Keratinocyte (primary cell): ENCODE measurements at regions not wholly inside any gene's neighbourhood (a gene's known extent, or its start where the extent isn't known, plus 50 kb on each side); places are given as distances from the start of the nearest gene placed in this dataset.

Experiments used
- DNase-seq: peaks from one replicate; pipeline ENCODE4 v3.0.0-alpha.2; 2011; ENCODE audit warnings: low read depth, missing footprints, low spot score
- FAIRE-seq: peaks from 2 replicates; lab custom pipeline; 2011; peaks lifted over from hg19 to GRCh38; lab: Jason Lieb, UNC
- H2AFZ ChIP-seq: 2 replicates; pipeline ENCODE4 v1.6.0; 2012; ENCODE audit warnings: low read length, control low read depth, inconsistent platforms; ENCODE audit not compliant: control insufficient read depth
- H3K27ac ChIP-seq: 2 replicates; pipeline ENCODE4 v1.5.1; 2011; ENCODE audit warnings: low read length; ENCODE audit not compliant: control insufficient read depth, insufficient read depth
- H3K27me3 ChIP-seq: 3 replicates; pipeline ENCODE4 v1.6.0; 2011; ENCODE audit warnings: low read length; ENCODE audit not compliant: control insufficient read depth, insufficient read depth; ENCODE audit errors: extremely low read depth
- H3K36me3 ChIP-seq, 2 experiments: 2 replicates in 1 of 2; 3 replicates in 1 of 2; pipeline ENCODE4 v1.5.1; 2011; ENCODE audit warnings: low read length in 2 of 2, mild to moderate bottlenecking in 1 of 2; ENCODE audit not compliant: control insufficient read depth in 2 of 2, insufficient read depth in 2 of 2; ENCODE audit errors: extremely low read depth in 1 of 2
- H3K4me1 ChIP-seq: 3 replicates; pipeline ENCODE4 v1.5.1; 2011; ENCODE audit warnings: low read length; ENCODE audit not compliant: control insufficient read depth, insufficient read depth; ENCODE audit errors: extremely low read depth
- H3K4me2 ChIP-seq: 3 replicates; pipeline ENCODE4 v1.6.0; 2011; ENCODE audit warnings: low read depth, low read length; ENCODE audit not compliant: control insufficient read depth, insufficient read depth; ENCODE audit errors: extremely low read depth
- H3K4me3 ChIP-seq, 3 experiments: fragments of 200-600 bp in 1 of 3; sonication (generic) in 1 of 3; 2 replicates in 2 of 3; 3 replicates in 1 of 3; pipeline ENCODE4 v1.5.1; 2011 to 2016; ENCODE audit warnings: low read length in 3 of 3, mild to moderate bottlenecking in 3 of 3, control low read depth in 2 of 3, inconsistent platforms in 1 of 3, low read depth in 1 of 3, mixed read lengths in 1 of 3, mixed run types in 1 of 3, moderate library complexity in 1 of 3; ENCODE audit not compliant: control insufficient read depth in 2 of 3, insufficient read depth in 2 of 3; ENCODE audit errors: extremely low read depth in 1 of 3
- H3K79me2 ChIP-seq: 2 replicates; pipeline ENCODE4 v1.6.0; 2012; ENCODE audit warnings: low read length; ENCODE audit not compliant: control insufficient read depth, insufficient read depth
- H3K9ac ChIP-seq: 3 replicates; pipeline ENCODE4 v1.6.0; 2011; ENCODE audit warnings: low read length; ENCODE audit not compliant: control insufficient read depth, insufficient read depth; ENCODE audit errors: extremely low read depth
- H3K9me1 ChIP-seq: 3 replicates; pipeline ENCODE4 v1.6.0; 2011; ENCODE audit warnings: low read length; ENCODE audit not compliant: control insufficient read depth, insufficient read depth; ENCODE audit errors: extremely low read depth
- H3K9me3 ChIP-seq: 2 replicates; pipeline ENCODE4 v1.5.1; 2012; ENCODE audit warnings: low read depth, low read length; ENCODE audit not compliant: control insufficient read depth
- H4K20me1 ChIP-seq: 3 replicates; pipeline ENCODE4 v1.6.0; 2011; ENCODE audit warnings: low read length; ENCODE audit not compliant: control insufficient read depth, insufficient read depth; ENCODE audit errors: extremely low read depth
- CTCF ChIP-seq, 3 experiments: IDR thresholded peaks in 1 of 3; conservative IDR thresholded peaks in 1 of 3; optimal IDR thresholded peaks in 1 of 3; 2 replicates in 2 of 3; 3 replicates in 1 of 3; pipeline versions ENCODE3 to v1.5.1; 2011; ENCODE audit warnings: low read length in 3 of 3, mild to moderate bottlenecking in 3 of 3, moderate library complexity in 2 of 3, control low read depth in 1 of 3, inconsistent platforms in 1 of 3; ENCODE audit not compliant: insufficient read depth in 2 of 3; ENCODE audit errors: extremely low read depth in 1 of 3
- EZH2 ChIP-seq: IDR thresholded peaks from one replicate; pipeline ENCODE4 v1.6.1; 2012; ENCODE audit warnings: inconsistent platforms, mild to moderate bottlenecking, low read length, moderate library complexity
- dilution Hi-C: fragments of 300-500 bp; cut with MboI; formaldehyde crosslinking; loops from one replicate; pipeline ENCODE4 v1.7.0; 2020; ENCODE audit warnings: low sequenced_read_pairs; ENCODE audit not compliant: extremely low pct_ligation_motif_present

- Histone ChIP-seq H3K9me3 (no peaks in the 10 kb centered on the region), H3K9ac (no peak overlapping the region), H3K36me3 (no peaks in the 10 kb centered on the region), H4K20me1 (no peaks in the 10 kb centered on the region), H3K79me2 (no peaks in the 10 kb centered on the region), H3K27me3 (no peaks in the 10 kb centered on the region), H3K4me2 (no peak overlapping the region), H3K27ac (no peak overlapping the region), H3K4me3 (no peak overlapping the region), H3K4me1 (no peaks in the 10 kb centered on the region), H2AFZ (no peak overlapping the region), H3K9me1 (no peaks in the 10 kb centered on the region)
- FAIRE-seq: no peak
- dilution Hi-C loops: no loop called here
- no peak for TF ChIP-seq CTCF (optimal IDR thresholded peaks at IDR 0.05 in 1 of 3, IDR thresholded peaks at IDR 0.05 in 1 of 3, conservative IDR thresholded peaks at IDR 0.05 in 1 of 3; ENCODE audit: extremely low read depth in 1 of 3, insufficient read depth in 2 of 3, low read length in 3 of 3)
- no peak for TF ChIP-seq EZH2
- DNase-seq: no peak
These were observed 311.3 kb downstream of the FOXG1 start for GRCh38 chr14:29077916-29078315.

GRCh38 chr14:29078810-29079522 lies 312.4 kb downstream of the FOXG1 start:
- dilution Hi-C loops: no loop called here
- H3K4me3 ChIP-seq: no peak overlapping the region
- H3K9ac ChIP-seq: no peak overlapping the region
- TF ChIP-seq EZH2 (no peak), CTCF (optimal IDR thresholded peaks at IDR 0.05 in 1 of 3, IDR thresholded peaks at IDR 0.05 in 1 of 3, conservative IDR thresholded peaks at IDR 0.05 in 1 of 3; ENCODE audit: extremely low read depth in 1 of 3, insufficient read depth in 2 of 3, low read length in 3 of 3) (no peak)
- no peaks in the 10 kb centered on the region for H4K20me1 ChIP-seq
- H3K4me2 ChIP-seq: no peak overlapping the region
- no peaks in the 10 kb centered on the region for H3K27me3 ChIP-seq
- no peak for FAIRE-seq
- DNase-seq: no peak
- no peaks in the 10 kb centered on the region for H3K9me3 ChIP-seq
- no peaks in the 10 kb centered on the region for H3K4me1 ChIP-seq
- no peaks in the 10 kb centered on the region for H3K9me1 ChIP-seq
- no peaks in the 10 kb centered on the region for H3K36me3 ChIP-seq
- H2AFZ ChIP-seq: no peak overlapping the region
- H3K79me2 ChIP-seq: no peaks in the 10 kb centered on the region
- no peak overlapping the region for H3K27ac ChIP-seq
